Brain microvascular endothelial cell (primary cell): ENCODE measurements at regions not wholly inside any gene's neighbourhood (a gene's known extent, or its start where the extent isn't known, plus 50 kb on each side); places are given as distances from the start of the nearest gene placed in this dataset.

ENCODE experiments used
- DNase-seq: peaks from one replicate; pipeline ENCODE4 v3.0.0-alpha.2; 2020
- H3K27ac ChIP-seq: fragments of 250-450 bp; sonication (Bioruptor Pico); 2 replicates; pipeline ENCODE4 v1.5.1; 2020; ENCODE audit warnings: mild to moderate bottlenecking, moderate library complexity
- H3K27me3 ChIP-seq: fragments of 250-450 bp; sonication (Bioruptor Pico); replicated peaks from 2 replicates; pipeline ENCODE4 v1.5.1; 2020; ENCODE audit warnings: mild to moderate bottlenecking
- H3K36me3 ChIP-seq: fragments of 250-450 bp; sonication (Bioruptor Pico); replicated peaks from 2 replicates; pipeline ENCODE4 v1.5.1; 2020; ENCODE audit warnings: mild to moderate bottlenecking
- H3K4me3 ChIP-seq: 2 replicates; pipeline ENCODE4 v1.5.1; 2011; ENCODE audit warnings: low read depth, mild to moderate bottlenecking, control low read depth, low read length, moderate library complexity
- CTCF ChIP-seq: IDR thresholded peaks from 2 replicates; pipeline ENCODE4 v1.5.1; 2011; ENCODE audit warnings: low read depth, mild to moderate bottlenecking, moderate library complexity, low read length, control low read depth, inconsistent platforms; ENCODE audit errors: missing control alignments
- in situ Hi-C: cut with HindIII; loops from 2 replicates; pipeline ENCODE4 v1.10.0; 2017; ENCODE audit warnings: low sequenced_read_pairs, low pct_ligation_motif_present

GRCh38 chr2:226495466-226496272 is 304.0 kb downstream of the IRS1 start:
- Histone ChIP-seq H3K27ac (no peak overlapping the region), H3K27me3 (no peaks in the 10 kb centered on the region), H3K4me3 (no peak overlapping the region), H3K36me3 (no peaks in the 10 kb centered on the region)
- in situ Hi-C loops: no loop called here
- TF ChIP-seq CTCF: no peak
- no peak for DNase-seq

GRCh38 chr2:226491112-226491511 is 308.5 kb downstream of the IRS1 start:
- no peak for DNase-seq
- H3K27me3 ChIP-seq: no peaks in the 10 kb centered on the region
- H3K4me3 ChIP-seq: no peak overlapping the region
- in situ Hi-C loops: no loop called here
- TF ChIP-seq CTCF: no peak
- H3K36me3 ChIP-seq: no peaks in the 10 kb centered on the region
- H3K27ac ChIP-seq: no peak overlapping the region

GRCh38 chr2:226489775-226490541 is 309.7 kb downstream of the IRS1 start:
- Histone ChIP-seq H3K4me3 (no peak overlapping the region), H3K36me3 (no peaks in the 10 kb centered on the region), H3K27me3 (no peaks in the 10 kb centered on the region), H3K27ac (peak overlapping the region; percentile 40)
- peak; percentile 67 for DNase-seq
- TF ChIP-seq CTCF: no peak
- in situ Hi-C loops: no loop called here

- no peak overlapping the region for H3K4me3 ChIP-seq
- H3K27me3 ChIP-seq: no peaks in the 10 kb centered on the region
- in situ Hi-C loops: no loop called here
- TF ChIP-seq CTCF: no peak
- no peaks in the 10 kb centered on the region for H3K36me3 ChIP-seq
- H3K27ac ChIP-seq: no peak overlapping the region
- DNase-seq: no peak
Observed at GRCh38 chr2:226488034-226488433, 311.6 kb downstream of the IRS1 start.

GRCh38 chr2:226487573-226487972 is 312.0 kb downstream of the IRS1 start:
- Histone ChIP-seq H3K27ac (no peak overlapping the region), H3K36me3 (no peaks in the 10 kb centered on the region), H3K4me3 (no peak overlapping the region), H3K27me3 (no peaks in the 10 kb centered on the region)
- TF ChIP-seq CTCF: no peak
- DNase-seq: no peak
- in situ Hi-C loops: no loop called here
